RWPE2 (cell line): ENCODE measurements at regions not wholly inside any gene's neighbourhood (a gene's known extent, or its start where the extent isn't known, plus 50 kb on each side); places are given as distances from the start of the nearest gene placed in this dataset.

Experiments used
- ATAC-seq: fragments of 200-7000 bp; cut with Tn5 transposase; 3 replicates; pipeline ENCODE4 v1.9.1; 2021; ENCODE audit warnings: low read depth
- DNase-seq: peaks from one replicate; pipeline ENCODE4 v3.0.0-alpha.2; 2020; ENCODE audit warnings: low spot score
- H3K27ac ChIP-seq: fragments of 450-650 bp; 2 replicates; pipeline ENCODE4 v1.5.1; 2017; ENCODE audit warnings: mild to moderate bottlenecking; ENCODE audit not compliant: poor library complexity, severe bottlenecking
- H3K27me3 ChIP-seq: fragments of 250-450 bp; sonication (Bioruptor Pico); 2 replicates; pipeline ENCODE4 v1.5.1; 2021; ENCODE audit warnings: mild to moderate bottlenecking, moderate library complexity; ENCODE audit not compliant: insufficient read depth, poor library complexity, severe bottlenecking
- H3K36me3 ChIP-seq: fragments of 250-450 bp; sonication (Bioruptor Pico); 2 replicates; pipeline ENCODE4 v1.5.1; 2020; ENCODE audit warnings: low read depth, mild to moderate bottlenecking, moderate library complexity
- H3K4me1 ChIP-seq: fragments of 250-450 bp; sonication (Bioruptor Pico); 2 replicates; pipeline ENCODE4 v1.5.1; 2021; ENCODE audit warnings: mild to moderate bottlenecking, moderate library complexity; ENCODE audit not compliant: insufficient read depth, poor library complexity, severe bottlenecking
- H3K4me3 ChIP-seq: fragments of 250-450 bp; sonication (Bioruptor Pico); 2 replicates; pipeline ENCODE4 v1.5.1; 2021; ENCODE audit warnings: mild to moderate bottlenecking, moderate library complexity; ENCODE audit not compliant: severe bottlenecking
- H3K9me3 ChIP-seq: fragments of 250-450 bp; sonication (Bioruptor Pico); 2 replicates; pipeline ENCODE4 v1.5.1; 2021; ENCODE audit warnings: mild to moderate bottlenecking, moderate library complexity; ENCODE audit not compliant: severe bottlenecking
- TF ChIP-seq, protein P1 (sequence below): fragments of 450-650 bp; IDR thresholded peaks from one replicate; pipeline ENCODE4 v1.5.1; 2017; ENCODE audit warnings: mild to moderate bottlenecking, moderate library complexity; ENCODE audit not compliant: poor library complexity, severe bottlenecking

DNA sequence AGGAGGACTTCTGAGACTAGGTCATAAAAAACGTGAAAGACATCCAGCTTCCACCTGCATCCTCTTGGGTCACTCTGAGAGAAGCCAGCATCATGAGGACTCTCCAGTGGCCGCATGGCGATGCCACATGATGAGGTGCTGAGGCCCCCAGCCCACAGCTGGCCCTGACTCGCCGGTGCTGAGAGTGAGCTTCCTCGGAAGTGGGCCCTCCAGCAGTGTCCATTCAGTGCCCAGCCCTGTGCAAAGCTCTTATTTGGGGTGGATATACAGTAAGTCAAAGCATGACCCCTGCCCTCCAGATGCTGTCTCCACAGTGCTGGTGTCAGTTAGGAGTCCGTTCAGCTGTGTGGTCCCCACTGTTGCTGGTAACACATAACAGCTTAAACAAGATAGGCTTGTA lies 93.6 kb upstream of the CHST15 start:
- ATAC-seq (no peak), DNase-seq (no peak)
- Histone ChIP-seq H3K27me3 (no peaks in the 10 kb centered on the region), H3K4me3 (no peak overlapping the region), H3K27ac (no peak overlapping the region), H3K4me1 (peaks cover 12% of the 10 kb centered on the region), H3K9me3 (no peaks in the 10 kb centered on the region), H3K36me3 (no peaks in the 10 kb centered on the region)
- TF ChIP-seq, protein P1, sequence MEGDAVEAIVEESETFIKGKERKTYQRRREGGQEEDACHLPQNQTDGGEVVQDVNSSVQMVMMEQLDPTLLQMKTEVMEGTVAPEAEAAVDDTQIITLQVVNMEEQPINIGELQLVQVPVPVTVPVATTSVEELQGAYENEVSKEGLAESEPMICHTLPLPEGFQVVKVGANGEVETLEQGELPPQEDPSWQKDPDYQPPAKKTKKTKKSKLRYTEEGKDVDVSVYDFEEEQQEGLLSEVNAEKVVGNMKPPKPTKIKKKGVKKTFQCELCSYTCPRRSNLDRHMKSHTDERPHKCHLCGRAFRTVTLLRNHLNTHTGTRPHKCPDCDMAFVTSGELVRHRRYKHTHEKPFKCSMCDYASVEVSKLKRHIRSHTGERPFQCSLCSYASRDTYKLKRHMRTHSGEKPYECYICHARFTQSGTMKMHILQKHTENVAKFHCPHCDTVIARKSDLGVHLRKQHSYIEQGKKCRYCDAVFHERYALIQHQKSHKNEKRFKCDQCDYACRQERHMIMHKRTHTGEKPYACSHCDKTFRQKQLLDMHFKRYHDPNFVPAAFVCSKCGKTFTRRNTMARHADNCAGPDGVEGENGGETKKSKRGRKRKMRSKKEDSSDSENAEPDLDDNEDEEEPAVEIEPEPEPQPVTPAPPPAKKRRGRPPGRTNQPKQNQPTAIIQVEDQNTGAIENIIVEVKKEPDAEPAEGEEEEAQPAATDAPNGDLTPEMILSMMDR = no peak

DNA sequence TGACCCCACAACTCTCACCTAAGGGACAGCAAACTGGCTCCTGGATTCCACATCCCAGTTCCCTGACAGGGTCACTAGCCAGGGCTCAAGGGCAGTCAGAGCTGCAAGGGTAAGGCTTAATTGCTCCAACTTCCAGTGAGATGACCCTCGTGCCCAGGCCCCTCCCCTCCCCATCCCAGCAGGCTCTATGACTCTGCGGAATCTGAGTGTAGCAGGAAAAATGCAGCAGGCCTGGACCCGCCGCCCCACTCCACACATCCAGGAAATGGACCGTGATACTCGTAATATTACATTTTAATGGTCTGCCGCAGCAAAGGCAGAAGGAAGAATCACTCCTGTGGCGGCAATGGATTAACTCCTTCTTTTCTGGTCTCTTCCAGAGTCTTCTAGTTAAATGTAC lies 91.7 kb upstream of the CHST15 start:
- Histone ChIP-seq H3K36me3 (no peaks in the 10 kb centered on the region), H3K27ac (peak overlapping the region; percentile 52), H3K27me3 (no peaks in the 10 kb centered on the region), H3K4me3 (no peak overlapping the region), H3K4me1 (peaks cover 12% of the 10 kb centered on the region), H3K9me3 (no peaks in the 10 kb centered on the region)
- DNase-seq (no peak), ATAC-seq (peak; percentile 97)
- TF ChIP-seq, protein P1 = no peak

DNA sequence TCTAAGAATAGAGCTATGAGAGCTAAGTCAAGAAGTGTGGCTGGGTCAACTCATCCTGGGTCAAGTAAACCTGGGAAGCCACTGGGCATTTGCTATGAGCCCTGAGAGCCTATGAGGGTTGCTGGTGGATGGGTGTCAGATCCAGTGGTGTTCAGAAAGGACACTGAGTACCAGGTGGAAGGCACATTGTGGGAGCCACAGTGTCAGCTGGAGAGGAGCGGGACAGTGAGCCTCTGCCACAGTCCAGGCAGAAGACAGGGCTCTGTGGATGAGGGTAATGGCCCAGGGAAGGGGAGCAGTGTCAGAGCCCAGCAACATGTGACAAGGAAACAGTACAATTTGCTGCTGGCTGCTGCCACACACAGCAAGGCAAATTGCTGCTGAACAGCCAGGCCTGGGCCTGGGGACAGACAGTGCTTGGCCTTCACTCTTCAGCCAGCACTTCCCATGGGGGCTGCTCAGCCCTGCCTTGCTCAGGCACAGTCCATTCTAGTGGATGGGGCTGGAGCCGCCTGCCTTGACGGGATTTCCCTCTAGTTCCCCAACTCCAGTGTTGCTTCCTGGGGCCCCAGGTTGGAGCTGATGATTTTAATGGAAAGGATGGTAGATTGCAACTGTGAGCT lies 90.9 kb upstream of the CHST15 start:
- no peak for DNase-seq
- TF ChIP-seq, protein P1 = no peak
- H3K27me3 ChIP-seq = no peaks in the 10 kb centered on the region

DNA sequence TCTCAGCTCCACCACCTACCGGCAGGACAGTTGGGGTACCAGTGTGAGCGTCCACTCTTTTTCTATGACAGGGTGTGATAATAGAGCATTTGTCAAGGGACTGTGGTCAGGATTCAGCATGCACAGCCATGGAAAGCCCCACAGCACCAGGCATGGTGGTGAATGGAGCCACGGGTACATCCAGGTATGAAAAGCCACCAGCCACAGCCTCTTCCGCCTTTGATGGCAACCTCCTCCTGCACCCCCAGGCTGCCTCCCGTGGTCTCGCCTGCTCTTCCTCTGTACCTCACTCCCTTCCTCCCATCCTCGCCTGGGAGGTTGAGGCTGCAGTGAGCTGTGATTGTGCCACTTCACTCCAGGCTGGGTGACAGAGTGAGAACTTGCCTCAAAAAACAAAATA lies 90.2 kb upstream of the CHST15 start:
- no peaks in the 10 kb centered on the region for H3K9me3 ChIP-seq
- no peak overlapping the region for H3K4me3 ChIP-seq
- H3K36me3 ChIP-seq = no peaks in the 10 kb centered on the region
- H3K27ac ChIP-seq = no peak overlapping the region
- no peaks in the 10 kb centered on the region for H3K27me3 ChIP-seq
- peaks cover 12% of the 10 kb centered on the region for H3K4me1 ChIP-seq
- no peak for ATAC-seq
- DNase-seq = no peak
- TF ChIP-seq, protein P1 = no peak

More for the DNA sequence above, 90.9 kb upstream of the CHST15 start:
- Histone ChIP-seq H3K9me3 (no peaks in the 10 kb centered on the region), H3K4me3 (no peak overlapping the region), H3K36me3 (no peaks in the 10 kb centered on the region), H3K4me1 (peaks cover 12% of the 10 kb centered on the region), H3K27ac (peak overlapping the region; percentile 52)
- no peak for ATAC-seq

GRCh38 chr10:124182088-124182541 lies 88.7 kb upstream of the CHST15 start:
- no peak overlapping the region for H3K27ac ChIP-seq
- H3K27me3 ChIP-seq = no peaks in the 10 kb centered on the region
- no peak for ATAC-seq
- no peaks in the 10 kb centered on the region for H3K9me3 ChIP-seq
- peaks cover 12% of the 10 kb centered on the region for H3K4me1 ChIP-seq
- no peak overlapping the region for H3K4me3 ChIP-seq
- no peak for DNase-seq
- no peaks in the 10 kb centered on the region for H3K36me3 ChIP-seq
- TF ChIP-seq, protein P1 = no peak
